ENCODE measurements at regions not wholly inside any gene's neighbourhood (a gene's known extent, or its start where the extent isn't known, plus 50 kb on each side); places are given as distances from the start of the nearest gene placed in this dataset.
"Not testable (repeated sequence)": the region's sequence is repeated elsewhere in the genome, so short reads cannot be mapped to it uniquely, and the experiment has no call there.

GRCh38 chr2:226295681-226296080 lies 503.9 kb downstream of the IRS1 start:
- H3F3A ChIP-seq (ENCODE audit: insufficient read depth): no peaks in the 10 kb centered on the region
- H3K9me2 ChIP-seq (replicated peaks; ENCODE audit: insufficient read depth, low read length): no peaks in the 10 kb centered on the region
- no peak overlapping the region for H3K4me3 ChIP-seq (ENCODE audit: insufficient read depth, low read length, poor library complexity, severe bottlenecking)
- H3K9ac ChIP-seq (ENCODE audit: low read length): no peak overlapping the region
- no peak overlapping the region for H2AFZ ChIP-seq (ENCODE audit: low read depth, low read length, severe bottlenecking)
- no peaks in the 10 kb centered on the region for H3K79me2 ChIP-seq (ENCODE audit: insufficient read depth, low read length)
- H3K27me3 ChIP-seq (ENCODE audit: low read length): no peaks in the 10 kb centered on the region
- TF ChIP-seq EZH2phosphoT487 (conservative IDR thresholded peaks at IDR 0.05; ENCODE audit: low read length): no peak
- TF ChIP-seq, protein P1, sequence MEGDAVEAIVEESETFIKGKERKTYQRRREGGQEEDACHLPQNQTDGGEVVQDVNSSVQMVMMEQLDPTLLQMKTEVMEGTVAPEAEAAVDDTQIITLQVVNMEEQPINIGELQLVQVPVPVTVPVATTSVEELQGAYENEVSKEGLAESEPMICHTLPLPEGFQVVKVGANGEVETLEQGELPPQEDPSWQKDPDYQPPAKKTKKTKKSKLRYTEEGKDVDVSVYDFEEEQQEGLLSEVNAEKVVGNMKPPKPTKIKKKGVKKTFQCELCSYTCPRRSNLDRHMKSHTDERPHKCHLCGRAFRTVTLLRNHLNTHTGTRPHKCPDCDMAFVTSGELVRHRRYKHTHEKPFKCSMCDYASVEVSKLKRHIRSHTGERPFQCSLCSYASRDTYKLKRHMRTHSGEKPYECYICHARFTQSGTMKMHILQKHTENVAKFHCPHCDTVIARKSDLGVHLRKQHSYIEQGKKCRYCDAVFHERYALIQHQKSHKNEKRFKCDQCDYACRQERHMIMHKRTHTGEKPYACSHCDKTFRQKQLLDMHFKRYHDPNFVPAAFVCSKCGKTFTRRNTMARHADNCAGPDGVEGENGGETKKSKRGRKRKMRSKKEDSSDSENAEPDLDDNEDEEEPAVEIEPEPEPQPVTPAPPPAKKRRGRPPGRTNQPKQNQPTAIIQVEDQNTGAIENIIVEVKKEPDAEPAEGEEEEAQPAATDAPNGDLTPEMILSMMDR (IDR thresholded peaks at IDR 0.05; ENCODE audit: insufficient read depth, low read length, poor library complexity, severe bottlenecking): no peak
- no peaks in the 10 kb centered on the region for H4K20me1 ChIP-seq (ENCODE audit: low read depth, low read length)
- no peak overlapping the region for H3K4me2 ChIP-seq (ENCODE audit: low read depth, low read length, poor library complexity, severe bottlenecking)
- H3K27ac ChIP-seq (ENCODE audit: low read depth, low read length): no peak overlapping the region
- H3K36me3 ChIP-seq (ENCODE audit: low read length): no peaks in the 10 kb centered on the region
- no peaks in the 10 kb centered on the region for H3K9me3 ChIP-seq (ENCODE audit: insufficient read depth, low read length)

DNA sequence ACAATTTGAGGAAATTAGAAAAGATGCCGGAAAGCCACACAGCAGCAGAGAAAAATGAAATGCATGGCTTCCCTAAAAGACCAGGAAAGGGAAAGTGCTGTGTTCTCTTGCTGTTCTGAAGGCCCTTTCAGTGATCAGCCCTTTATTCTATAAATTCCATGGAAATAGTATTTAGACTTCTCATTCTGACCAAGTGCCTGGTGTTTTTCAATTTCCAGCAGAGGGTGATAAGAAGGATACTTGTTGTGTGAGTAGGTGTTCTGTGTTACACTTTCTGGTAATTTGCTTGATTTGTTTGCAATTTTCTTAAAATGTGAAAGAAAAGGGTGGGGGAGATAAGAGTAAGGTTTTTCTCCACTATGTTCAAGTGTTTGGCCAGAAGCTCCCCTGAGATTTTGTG lies 504.5 kb downstream of the IRS1 start:
- Histone ChIP-seq H2AFZ (ENCODE audit: low read depth, low read length, severe bottlenecking) (no peak overlapping the region), H3K9me3 (ENCODE audit: insufficient read depth, low read length) (no peaks in the 10 kb centered on the region), H4K20me1 (ENCODE audit: low read depth, low read length) (no peaks in the 10 kb centered on the region), H3K36me3 (ENCODE audit: low read length) (no peaks in the 10 kb centered on the region), H3K79me2 (ENCODE audit: insufficient read depth, low read length) (no peaks in the 10 kb centered on the region), H3K27me3 (ENCODE audit: low read length) (no peaks in the 10 kb centered on the region), H3K4me2 (ENCODE audit: low read depth, low read length, poor library complexity, severe bottlenecking) (no peak overlapping the region), H3K9ac (ENCODE audit: low read length) (no peak overlapping the region), H3F3A (ENCODE audit: insufficient read depth) (no peaks in the 10 kb centered on the region), H3K9me2 (replicated peaks; ENCODE audit: insufficient read depth, low read length) (no peaks in the 10 kb centered on the region), H3K4me3 (ENCODE audit: insufficient read depth, low read length, poor library complexity, severe bottlenecking) (no peak overlapping the region), H3K27ac (ENCODE audit: low read depth, low read length) (no peak overlapping the region)
- TF ChIP-seq, protein P1 (IDR thresholded peaks at IDR 0.05; ENCODE audit: insufficient read depth, low read length, poor library complexity, severe bottlenecking): no peak
- no peak for TF ChIP-seq EZH2phosphoT487 (conservative IDR thresholded peaks at IDR 0.05; ENCODE audit: low read length)

GRCh38 chr2:226291281-226291680 lies 508.3 kb downstream of the IRS1 start:
- not testable (repeated sequence) for H3K36me3 ChIP-seq (ENCODE audit: low read length); H3K27ac ChIP-seq (ENCODE audit: low read depth, low read length); H3K4me2 ChIP-seq (ENCODE audit: low read depth, low read length, poor library complexity, severe bottlenecking); H2AFZ ChIP-seq (ENCODE audit: low read depth, low read length, severe bottlenecking); H3F3A ChIP-seq (ENCODE audit: insufficient read depth); H3K27me3 ChIP-seq (ENCODE audit: low read length); H4K20me1 ChIP-seq (ENCODE audit: low read depth, low read length); H3K9ac ChIP-seq (ENCODE audit: low read length); H3K4me3 ChIP-seq (ENCODE audit: insufficient read depth, low read length, poor library complexity, severe bottlenecking); H3K9me2 ChIP-seq (replicated peaks; ENCODE audit: insufficient read depth, low read length); H3K79me2 ChIP-seq (ENCODE audit: insufficient read depth, low read length); H3K9me3 ChIP-seq (ENCODE audit: insufficient read depth, low read length)

DNA sequence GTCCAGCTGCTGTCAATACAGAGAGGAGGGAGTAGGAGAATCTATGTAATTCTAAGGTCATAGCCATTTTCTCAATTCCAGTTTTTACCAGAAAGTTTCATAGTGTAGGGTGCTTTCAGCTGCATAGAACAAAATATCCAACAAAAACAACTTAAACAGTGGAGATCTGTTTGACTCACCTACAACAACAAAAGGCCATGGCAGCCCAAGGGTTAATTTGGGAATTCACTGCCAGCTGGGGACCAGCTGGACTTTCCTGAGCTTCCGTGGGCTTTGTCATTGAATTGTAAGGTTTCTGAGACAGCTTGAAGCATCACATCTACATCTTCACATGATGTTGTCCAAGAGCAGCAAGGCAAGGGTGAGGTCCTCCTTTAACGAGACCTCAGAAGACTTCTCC lies 512.7 kb downstream of the IRS1 start:
- no peaks in the 10 kb centered on the region for H3K9me3 ChIP-seq (ENCODE audit: insufficient read depth, low read length)
- no peaks in the 10 kb centered on the region for H3K79me2 ChIP-seq (ENCODE audit: insufficient read depth, low read length)
- H3K4me3 ChIP-seq (ENCODE audit: insufficient read depth, low read length, poor library complexity, severe bottlenecking): no peak overlapping the region
- H2AFZ ChIP-seq (ENCODE audit: low read depth, low read length, severe bottlenecking): no peak overlapping the region
- H3K9me2 ChIP-seq (replicated peaks; ENCODE audit: insufficient read depth, low read length): no peaks in the 10 kb centered on the region
- H3K27ac ChIP-seq (ENCODE audit: low read depth, low read length): no peak overlapping the region
- TF ChIP-seq EZH2phosphoT487 (conservative IDR thresholded peaks at IDR 0.05; ENCODE audit: low read length): no peak
- TF ChIP-seq, protein P1 (IDR thresholded peaks at IDR 0.05; ENCODE audit: insufficient read depth, low read length, poor library complexity, severe bottlenecking): no peak
- no peak overlapping the region for H3K9ac ChIP-seq (ENCODE audit: low read length)
- no peaks in the 10 kb centered on the region for H3K36me3 ChIP-seq (ENCODE audit: low read length)
- H4K20me1 ChIP-seq (ENCODE audit: low read depth, low read length): no peaks in the 10 kb centered on the region
- H3K4me2 ChIP-seq (ENCODE audit: low read depth, low read length, poor library complexity, severe bottlenecking): no peak overlapping the region
- H3F3A ChIP-seq (ENCODE audit: insufficient read depth): no peaks in the 10 kb centered on the region
- H3K27me3 ChIP-seq (ENCODE audit: low read length): no peaks in the 10 kb centered on the region
